Stimulated activated CD4-positive, alpha-beta T cell treated with anti-CD3 and anti-CD28 coated beads, Interleukin-1b, Interleukin-23, amount 100 ng/mL, for 24 hours (primary cell): ENCODE measurements at regions not wholly inside any gene's neighbourhood (a gene's known extent, or its start where the extent isn't known, plus 50 kb on each side); places are given as distances from the start of the nearest gene placed in this dataset.
"Not testable (repeated sequence)": the region's sequence is repeated elsewhere in the genome, so short reads cannot be mapped to it uniquely, and the experiment has no call there.

Source experiments
- DNase-seq, 4 experiments: peaks; one replicate each; pipeline ENCODE4 v3.0.0-alpha.2; 2020; ENCODE audit warnings: low read depth in 4 of 4, low spot score in 1 of 4

DNA sequence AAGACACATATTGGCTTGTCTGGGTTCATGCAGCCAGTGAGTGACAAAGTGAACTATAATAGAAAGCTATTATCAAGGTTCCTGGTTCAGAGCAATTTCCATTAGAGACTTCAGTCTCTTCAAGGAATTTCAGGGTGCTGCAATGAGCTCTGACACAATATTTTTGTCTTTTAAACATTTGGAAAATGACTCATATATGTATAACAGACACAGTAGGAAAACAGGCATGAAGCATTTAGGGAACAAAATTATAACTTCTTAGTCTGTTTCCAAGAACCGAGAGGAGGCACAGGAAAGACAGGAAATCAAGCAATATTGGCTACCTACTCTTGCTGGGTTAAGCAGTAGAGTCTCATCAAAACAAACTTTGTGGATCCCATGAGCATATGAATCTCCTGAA is 170.4 kb downstream of the PTPRC start:
- DNase-seq, result no peak

DNA sequence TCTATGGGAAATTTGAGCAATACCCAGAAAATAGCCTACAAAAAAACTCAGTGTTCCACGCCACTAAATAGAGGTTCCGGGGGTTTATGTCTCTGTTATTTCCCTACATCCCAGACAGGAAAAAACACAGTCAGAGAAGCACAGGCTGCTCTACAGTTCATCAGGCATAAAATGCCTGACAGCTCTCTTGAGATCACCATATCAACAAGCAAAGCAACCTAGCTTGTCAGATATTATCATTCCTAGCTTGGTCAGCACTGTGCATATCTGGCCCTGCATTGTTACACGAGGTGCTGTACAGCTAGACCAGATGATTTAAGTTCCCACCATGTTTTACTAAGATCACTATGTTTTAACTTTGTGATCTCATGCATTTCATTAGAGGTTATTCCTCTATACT is 172.6 kb downstream of the PTPRC start:
- no peak for DNase-seq

DNA sequence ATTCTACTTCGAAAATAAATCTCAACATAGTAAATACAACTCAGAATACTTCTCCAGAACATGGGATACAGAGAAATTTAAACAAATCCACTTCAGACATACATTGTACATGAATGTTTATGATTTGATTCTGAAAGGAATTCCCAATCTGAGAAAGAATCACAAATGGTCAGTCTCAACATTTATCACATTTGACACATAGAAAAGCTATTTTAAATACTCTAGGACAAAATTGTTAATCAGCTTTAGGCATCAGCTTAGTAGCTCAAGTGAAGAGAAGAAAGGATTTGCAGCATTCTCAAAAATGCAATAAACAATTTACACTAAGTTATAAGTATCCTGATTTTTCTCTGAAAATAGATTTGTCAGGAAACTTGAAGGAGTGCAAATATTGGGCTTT is 184.8 kb downstream of the PTPRC start:
- no peak for DNase-seq

DNA sequence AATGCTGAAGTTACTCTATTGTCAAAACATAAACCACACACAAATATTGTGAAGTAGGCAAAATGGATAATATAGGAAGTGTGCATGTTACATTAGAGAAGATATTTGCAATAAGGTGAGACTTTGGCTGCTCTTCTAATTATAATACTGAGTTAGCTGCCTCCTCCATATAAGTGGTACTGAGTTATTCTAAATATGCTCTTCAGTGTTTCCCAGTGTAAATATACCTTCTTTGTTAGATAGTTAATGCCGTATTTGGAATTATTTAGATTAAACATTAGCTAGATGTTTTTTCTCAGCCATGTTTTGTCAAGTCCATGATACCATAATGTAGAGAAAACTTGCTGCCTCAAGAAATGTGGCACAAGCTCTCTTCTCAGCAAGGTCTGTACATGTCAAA is 186.4 kb downstream of the PTPRC start:
- DNase-seq, result no peak

DNA sequence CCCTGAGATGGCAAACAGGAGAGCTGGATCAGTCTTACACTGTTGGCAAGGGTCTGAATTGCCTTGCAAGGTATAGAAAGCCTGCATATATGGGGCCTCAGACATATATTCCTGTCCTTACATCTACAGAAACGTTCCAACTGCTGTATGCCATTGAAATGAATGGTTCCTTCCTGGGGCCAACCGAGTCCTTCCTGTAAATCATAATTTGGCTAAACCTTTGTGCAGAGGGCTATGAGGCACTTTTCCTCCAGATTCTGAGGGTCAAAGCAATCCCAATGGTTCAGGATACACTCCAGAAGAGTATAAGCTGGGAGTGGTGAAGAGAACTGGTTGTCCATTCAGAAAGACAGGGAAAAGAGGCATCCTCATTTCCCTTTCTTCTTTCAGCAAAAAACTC is 190.5 kb downstream of the PTPRC start:
- DNase-seq, result no peak

DNA sequence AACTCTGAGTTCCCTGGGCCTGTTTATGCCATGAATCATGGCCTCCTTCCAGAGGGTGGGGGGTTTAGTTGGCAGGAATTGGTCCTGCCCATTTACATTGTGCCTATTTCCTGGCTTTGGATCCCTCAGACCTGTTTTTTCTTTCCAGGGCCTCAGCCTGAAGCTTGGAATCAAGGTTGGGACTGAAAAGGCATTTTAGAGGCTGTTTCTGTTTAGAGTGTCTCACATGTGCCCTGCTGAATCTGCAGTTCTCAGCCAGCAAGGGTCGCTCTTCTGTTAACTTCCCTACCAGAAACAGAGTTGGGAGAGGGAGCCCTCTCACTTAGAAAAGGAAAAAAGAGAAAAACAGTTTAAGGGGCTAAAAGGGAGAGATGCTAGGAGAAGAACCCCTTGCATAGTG is 191.1 kb downstream of the PTPRC start:
- DNase-seq, result no peak

DNA sequence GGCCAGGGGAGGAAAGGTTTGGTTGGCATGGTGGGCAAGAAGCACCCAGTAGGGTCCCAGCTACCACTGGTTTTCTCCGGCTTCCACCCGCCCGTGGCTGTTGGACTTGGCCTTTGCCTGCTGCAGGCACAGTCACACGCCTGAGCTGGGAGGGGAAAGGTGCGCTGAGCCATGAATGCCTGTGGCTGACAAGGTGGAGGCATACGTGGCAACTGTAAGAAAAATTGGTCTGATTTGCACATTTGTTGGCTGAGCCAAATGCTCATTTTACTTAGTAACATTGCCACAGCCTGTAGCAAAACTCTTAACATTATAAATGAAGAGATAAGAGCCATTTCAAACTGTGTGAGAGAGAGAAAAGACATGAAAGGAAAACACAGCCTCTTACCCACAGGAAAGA is 191.6 kb downstream of the PTPRC start:
- no peak for DNase-seq

DNA sequence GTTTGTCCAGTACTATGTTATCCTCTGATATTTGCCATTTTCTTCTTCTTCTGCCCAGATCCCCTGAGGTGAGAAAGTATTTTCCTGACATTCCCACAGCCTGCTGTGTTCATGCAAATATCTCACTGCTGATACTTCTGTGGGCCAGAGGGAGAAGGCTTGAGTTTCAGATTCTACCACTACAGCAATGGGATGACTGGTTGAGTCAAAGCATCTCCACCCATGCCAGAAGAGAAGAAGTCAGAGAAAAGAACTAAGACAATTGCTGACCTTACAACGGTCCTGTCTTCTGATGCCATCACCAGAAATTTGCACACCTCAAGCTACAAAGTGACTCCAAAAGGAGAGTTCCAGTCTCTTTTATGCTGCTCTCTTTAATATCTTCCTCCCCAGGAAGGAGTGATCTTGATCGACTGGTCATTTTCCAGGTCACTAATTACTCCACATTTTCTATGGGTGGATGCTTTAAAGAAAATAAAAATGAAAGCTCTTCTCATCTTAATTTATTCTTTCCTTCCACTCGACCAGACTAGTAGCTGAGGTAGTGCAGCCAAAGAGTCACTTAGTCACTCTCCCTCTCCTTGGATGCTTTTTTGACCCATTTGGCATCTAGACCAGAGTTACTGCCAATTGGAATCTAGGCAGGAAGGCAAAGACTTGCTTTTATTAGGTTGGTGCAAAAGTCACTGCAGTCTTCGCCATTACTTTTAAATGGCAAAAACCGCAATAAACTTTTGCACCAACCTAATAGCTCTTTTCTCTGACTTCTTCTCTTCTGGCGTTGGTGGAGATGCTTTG is 195.1 kb downstream of the PTPRC start:
- DNase-seq, result no peak

DNA sequence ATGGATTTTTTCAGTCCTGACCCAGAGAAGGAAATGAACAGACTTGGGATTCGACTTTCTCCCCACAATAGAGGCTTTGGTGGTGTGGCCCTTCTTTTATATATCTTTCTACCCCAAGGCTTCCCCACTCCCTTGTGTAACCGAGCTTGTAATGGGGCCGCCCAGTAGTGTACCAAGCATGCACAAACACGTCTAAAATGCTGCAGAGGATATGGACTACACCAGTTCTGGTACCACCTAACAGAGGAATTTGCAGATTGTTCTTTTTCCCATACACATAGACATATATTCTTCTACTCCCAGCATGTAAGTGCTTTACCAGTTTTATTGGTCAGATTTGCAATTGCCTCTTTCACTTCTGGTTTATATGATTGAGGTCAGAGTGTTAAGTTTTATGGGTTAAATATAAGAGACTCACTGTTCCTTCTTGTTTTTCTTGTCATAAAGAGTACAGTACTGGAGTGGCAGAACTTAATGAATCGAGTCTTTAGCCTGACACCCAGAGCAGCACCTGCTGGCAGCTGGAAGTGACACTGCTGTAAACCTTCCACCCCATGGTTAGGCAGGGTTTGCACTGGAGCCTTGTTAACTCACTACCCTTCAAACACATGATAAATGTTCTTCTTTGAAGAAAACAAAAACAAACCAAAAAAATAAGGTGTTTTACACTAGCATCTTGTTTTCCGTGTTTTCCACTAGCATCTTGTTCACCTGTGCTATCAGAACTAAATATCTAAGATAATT is 198.6 kb downstream of the PTPRC start:
- DNase-seq, result no peak

DNA sequence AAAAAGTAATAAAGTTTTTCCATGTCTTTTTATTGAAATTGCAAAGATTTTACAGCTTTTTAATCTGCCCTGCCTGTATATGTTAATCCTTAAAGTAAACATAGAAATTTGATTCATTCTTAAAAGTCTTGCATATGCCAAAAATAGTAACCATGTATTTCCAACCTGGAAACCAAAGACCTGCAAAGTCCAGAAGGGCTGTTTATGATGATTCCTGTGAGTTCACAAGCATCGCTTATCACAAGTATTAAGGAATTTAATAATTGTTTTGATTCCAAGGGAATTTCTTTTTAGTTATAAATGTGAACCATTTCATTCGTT is 199.1 kb downstream of the PTPRC start:
- no peak for DNase-seq

DNA sequence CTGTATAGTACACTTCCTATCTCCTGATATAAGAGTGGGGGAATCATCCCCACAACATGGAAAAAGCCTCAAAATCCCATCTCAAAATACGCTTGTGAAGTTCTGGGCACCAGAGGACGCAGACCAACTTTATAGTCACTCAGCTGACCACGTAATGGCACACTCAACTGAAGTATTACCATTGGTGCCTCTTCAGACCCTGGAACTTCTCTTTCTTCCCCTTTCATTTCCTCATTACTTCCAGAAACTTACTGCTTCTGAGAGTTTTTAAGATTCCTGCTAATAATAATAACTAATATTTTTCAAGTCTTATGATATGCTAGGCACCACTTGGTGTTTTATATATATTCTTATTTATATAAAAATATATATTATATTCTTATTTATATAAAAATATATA is 202.6 kb downstream of the PTPRC start:
- no peak for DNase-seq

DNA sequence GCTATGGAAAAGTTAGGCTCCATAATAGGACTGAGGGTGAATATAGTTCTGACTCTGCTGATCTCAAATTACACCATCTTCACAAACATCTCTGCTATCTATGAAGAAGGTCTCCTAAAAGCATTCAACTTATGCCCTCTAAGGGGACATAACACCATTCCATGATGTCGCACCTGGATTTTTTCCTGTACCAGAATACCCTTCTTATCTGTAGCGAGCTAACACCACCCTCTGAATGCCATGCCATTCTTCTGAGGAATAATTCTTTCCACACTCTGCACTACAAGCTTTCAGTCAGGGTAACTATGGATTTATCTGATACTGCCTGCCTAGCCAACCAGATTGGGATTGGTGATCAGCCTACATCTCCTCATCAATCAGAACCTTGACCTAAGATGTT is 203.8 kb downstream of the PTPRC start:
- DNase-seq, result no peak

DNA sequence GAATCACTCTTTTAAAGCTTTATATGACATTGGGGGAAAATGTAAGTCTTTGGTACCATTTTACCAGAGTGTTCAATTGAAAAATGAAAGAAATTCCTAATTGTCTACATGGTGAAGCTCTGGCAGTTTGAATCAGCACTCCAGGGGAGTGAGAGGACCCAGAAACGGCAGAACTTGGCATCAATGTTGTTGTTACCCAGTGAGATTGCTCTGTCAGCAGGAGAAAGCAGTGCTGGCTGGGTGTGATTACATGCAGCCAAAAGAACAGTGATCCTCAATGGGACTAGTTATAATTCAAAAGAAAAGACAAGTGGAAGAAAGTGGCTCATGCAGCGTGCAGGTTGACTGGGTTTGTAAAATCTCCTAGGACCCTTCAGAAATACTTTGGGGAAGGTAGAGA is 206.4 kb downstream of the PTPRC start:
- DNase-seq, result no peak

DNA sequence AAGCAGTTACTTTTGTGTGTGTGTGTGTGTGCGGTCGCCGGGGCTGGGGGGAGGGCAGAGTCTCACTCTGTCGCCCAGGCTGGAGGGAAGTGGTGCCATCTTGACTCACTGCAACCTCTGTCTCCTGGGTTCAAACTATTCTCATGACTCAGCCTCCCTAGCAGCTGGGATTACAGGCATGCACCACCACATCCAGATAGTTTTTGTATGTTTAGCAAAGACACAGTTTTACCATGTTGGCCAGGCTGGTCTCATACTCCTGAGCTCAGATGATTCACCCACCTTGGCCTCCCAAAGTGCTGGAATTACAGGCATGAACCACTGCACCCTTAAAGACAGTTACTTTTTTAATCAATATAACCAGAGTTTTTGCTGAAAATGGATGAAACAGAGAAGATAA is 207.0 kb downstream of the PTPRC start:
- DNase-seq, result no peak

DNA sequence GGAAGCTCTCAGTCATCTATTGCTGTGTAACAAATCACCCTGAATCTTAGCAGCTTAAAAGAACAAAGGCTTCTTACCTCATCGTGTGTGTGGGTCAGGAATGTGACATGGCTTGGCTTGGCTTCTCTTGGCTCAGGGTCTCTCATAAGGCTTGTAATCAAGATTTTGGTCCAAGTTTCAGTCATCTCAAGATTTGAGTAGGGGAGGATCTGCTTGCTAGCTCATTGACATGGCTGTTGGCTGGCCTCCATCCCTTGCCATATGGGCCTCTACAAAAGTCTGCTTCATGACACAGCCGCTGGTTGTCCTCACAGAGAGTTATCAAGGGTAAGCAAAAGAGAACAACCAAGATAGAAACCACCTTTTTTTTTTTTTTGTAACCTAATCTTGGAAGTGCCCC is 207.7 kb downstream of the PTPRC start:
- no peak for DNase-seq

DNA sequence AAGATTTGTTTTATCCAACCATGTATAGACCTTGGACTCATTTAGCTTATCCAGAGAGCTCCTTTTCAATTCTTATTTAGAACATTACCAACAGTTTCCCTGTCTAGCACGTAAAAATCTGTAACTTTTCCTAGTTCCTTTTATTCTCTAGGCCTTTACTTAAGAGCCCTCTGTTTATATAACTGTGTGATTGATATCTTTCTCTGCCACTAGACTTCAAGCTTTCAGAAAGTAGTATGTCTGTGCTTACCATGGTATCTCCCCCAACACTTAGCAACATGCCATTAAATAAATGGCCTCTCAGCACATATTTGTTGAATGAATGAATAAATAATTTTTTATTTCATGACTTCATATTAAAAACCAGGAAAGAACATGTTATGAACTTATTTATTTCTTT is 209.4 kb downstream of the PTPRC start:
- DNase-seq, result no peak

DNA sequence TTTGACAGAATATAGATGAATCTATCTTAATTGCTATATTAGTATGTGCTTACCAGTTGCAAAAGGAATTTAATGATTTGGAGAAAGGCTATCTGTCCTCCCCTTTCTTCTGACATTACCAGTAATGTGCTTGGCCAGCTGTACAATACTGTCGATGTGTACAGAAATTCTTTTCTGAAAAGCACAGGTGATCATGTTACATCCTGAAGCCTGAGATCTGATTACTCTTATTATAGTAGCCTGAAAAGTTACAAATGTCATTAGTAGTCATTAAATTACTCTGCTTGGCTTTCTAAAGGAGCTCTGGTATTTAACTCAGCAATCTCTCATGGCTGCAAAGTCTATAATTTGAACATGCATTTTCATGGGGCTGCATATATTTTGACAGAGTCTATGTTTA is 209.8 kb downstream of the PTPRC start:
- no peak for DNase-seq

DNA sequence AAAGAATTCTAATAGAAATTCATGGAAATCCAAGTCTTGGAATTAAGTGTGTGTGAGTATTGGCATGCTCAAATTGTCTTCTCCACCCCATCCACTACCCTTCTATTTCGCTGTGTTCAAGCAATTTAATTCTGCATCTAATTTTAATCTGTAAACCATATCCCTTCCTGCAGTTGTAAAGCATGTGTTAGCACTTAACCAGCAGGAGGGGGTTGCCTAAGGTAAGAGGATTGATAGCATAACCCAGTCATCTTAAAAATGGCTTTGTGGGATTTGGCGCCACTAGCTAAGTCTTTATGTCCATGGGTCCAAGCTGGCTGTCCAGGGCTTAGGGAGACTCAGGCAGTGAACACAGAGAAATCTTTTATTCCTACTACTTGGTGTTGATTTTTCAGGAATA is 210.3 kb downstream of the PTPRC start:
- no peak for DNase-seq

DNA sequence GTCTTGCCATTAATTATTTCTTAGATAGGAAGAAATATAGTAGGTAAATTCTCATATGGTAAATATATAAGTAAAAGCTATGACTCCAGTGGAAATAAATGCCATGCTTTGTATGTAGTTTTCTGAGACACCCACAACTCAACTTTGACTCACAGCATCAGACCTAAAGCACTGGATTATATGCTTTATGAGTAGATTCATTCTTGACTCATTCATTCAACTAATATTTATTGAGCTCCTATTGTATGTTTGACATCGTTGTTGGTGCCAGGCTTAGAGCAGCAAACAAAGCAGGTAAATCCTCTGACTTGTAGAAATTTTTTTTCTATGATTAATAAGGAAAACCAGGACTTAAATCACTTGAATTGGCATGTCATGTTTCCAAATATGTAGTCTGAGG is 211.4 kb downstream of the PTPRC start:
- DNase-seq, result no peak

DNA sequence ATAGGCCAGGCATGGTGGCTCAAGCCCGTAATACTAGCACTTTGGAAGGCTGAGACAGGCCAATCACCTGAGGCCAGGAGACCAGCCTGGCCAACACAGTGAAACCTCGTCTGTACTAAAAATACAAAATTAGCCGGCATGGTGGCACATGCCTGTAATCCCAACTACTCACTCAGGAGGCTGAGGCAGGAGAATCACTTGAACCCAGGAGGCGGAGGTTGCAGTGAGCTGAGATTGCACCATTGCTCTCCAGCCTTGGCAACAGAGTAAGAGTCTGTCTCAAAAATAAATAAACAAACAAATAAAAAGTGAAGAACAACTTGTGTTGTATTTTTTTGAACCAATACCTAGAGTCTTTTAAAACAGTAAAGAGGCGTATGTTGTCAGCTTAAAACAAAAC is 212.1 kb downstream of the PTPRC start:
- not testable (repeated sequence) for DNase-seq

DNA sequence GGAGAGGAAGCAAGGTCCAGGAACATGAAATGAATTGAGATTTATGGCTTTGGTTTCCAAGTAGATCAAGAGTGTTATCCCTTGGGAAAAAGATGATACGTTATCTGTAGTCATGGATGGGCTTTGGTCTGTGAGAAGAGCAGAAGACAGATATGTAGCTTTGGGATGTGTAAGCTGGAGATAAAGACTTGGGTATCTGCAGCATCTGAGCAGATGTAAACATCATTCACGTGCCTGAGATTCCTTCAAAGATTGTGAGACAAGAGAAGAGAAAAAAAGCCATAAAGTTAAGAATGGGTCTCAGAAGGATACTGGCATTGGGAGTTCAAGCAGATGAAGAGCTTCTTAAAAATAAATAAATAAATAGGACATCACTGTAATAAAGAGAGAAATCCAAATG is 217.8 kb downstream of the PTPRC start:
- no peak for DNase-seq

DNA sequence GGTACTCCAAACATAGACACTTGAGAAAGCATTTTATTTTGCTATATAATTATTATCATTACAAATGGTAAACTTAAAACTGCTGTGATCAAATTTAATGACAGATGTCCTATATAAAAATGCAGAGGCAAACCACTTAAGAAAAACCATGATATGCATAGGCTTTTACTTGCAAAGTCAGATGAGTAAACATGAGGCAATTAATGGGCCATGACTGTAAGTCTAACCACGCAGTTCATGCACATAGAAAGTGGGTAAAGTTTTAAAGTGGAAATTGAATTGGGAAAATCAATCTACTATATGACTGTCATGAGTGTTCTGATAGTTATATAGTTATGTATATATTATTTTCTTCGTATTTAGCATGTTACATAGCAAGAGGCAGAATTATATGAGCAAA is 219.2 kb downstream of the PTPRC start:
- DNase-seq, result no peak

DNA sequence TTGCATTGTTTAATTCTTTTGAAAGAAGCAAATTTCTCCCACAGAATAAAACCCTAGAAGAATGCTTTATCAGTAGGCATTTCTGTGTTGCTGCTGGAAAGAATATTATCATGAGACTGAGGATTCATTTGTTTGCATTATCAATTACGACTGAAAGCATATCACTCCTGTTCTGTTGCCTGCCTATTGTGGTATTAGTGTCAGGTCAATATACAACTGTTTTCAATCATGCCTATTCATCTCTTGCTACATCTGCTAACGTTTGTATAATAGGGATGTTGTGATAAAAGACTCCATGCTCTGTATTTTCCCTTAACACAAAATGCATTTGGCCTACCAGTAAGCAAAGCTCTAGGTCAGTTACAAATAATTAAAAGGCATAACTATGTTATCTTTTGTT is 221.5 kb downstream of the PTPRC start:
- DNase-seq, result no peak
